ENCODE measurements at regions not wholly inside any gene's neighbourhood (a gene's known extent, or its start where the extent isn't known, plus 50 kb on each side); places are given as distances from the start of the nearest gene placed in this dataset.

- Histone ChIP-seq H3K4me1 (ENCODE audit: insufficient read depth) (no peaks in the 10 kb centered on the region), H3K36me3 (ENCODE audit: insufficient read depth) (no peaks in the 10 kb centered on the region), H3K4me3 (ENCODE audit: low read depth, low read length) (no peak overlapping the region), H3K27ac (ENCODE audit: low read depth) (no peak overlapping the region)
- 63% methylated on average over 7 of the region's 7 CpGs for WGBS
- no peak for DNase-seq (ENCODE audit: extremely low spot score)
These were observed 561.1 kb downstream of the EBF1 start for GRCh38 chr5:158538506-158539074.

DNA sequence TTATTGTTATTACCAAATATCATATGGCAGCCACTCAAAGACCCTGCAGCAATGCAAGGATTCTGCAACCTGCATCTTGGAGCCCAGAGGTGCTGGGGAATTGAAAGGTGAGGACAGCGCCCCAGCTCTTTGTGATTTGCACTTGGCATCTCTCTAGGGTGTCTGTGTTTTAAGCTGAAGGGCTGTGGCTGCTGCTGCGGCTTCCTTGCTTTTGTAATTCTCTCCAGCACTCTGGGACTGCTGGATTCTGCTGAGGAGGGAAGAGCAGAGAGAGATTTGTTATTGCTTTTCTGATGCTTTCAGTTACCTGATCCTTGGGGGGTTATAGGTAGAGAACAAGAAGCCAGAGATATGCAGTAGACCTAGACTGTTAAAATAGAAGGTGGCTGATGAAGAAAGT, 562.4 kb downstream of the EBF1 start:
- Histone ChIP-seq H3K27ac (ENCODE audit: low read depth) (no peak overlapping the region), H3K4me1 (ENCODE audit: insufficient read depth) (no peaks in the 10 kb centered on the region), H3K36me3 (ENCODE audit: insufficient read depth) (no peaks in the 10 kb centered on the region), H3K4me3 (ENCODE audit: low read depth, low read length) (no peak overlapping the region)
- no peak for DNase-seq (ENCODE audit: extremely low spot score)
- WGBS = 80% methylated on average over 2 of the region's 2 CpGs

DNA sequence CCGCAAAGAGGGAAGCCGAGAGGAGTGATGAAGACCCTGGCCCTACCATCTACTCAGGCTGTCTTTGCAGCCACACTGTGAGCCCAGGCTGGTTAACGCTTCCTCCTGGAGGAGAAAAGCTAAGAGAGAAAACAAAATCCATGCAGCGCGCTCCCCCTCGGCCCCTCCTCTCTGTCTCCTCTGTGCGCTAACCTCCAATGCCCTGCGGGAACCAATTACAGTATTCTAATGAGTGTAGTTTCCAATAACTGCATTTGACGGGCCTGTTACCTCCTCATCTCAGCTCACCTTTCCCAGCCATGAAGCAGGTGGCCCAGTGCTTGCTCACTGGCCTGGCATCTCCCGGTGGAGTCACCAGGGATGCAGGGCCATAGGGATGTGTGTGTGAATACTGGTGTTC, 565.5 kb downstream of the EBF1 start:
- DNase-seq (ENCODE audit: extremely low spot score) = no peak
- Histone ChIP-seq H3K4me1 (ENCODE audit: insufficient read depth) (no peaks in the 10 kb centered on the region), H3K27ac (ENCODE audit: low read depth) (no peak overlapping the region), H3K36me3 (ENCODE audit: insufficient read depth) (no peaks in the 10 kb centered on the region), H3K4me3 (ENCODE audit: low read depth, low read length) (no peak overlapping the region)
- 91% methylated on average over 10 of the region's 10 CpGs for WGBS

- no peak for DNase-seq (ENCODE audit: extremely low spot score)
- WGBS = 86% methylated on average over 5 of the region's 5 CpGs
- no peak overlapping the region for H3K4me3 ChIP-seq (ENCODE audit: low read depth, low read length)
- H3K36me3 ChIP-seq (ENCODE audit: insufficient read depth) = no peaks in the 10 kb centered on the region
- H3K4me1 ChIP-seq (ENCODE audit: insufficient read depth) = no peaks in the 10 kb centered on the region
- no peak overlapping the region for H3K27ac ChIP-seq (ENCODE audit: low read depth)
These were observed 567.0 kb downstream of the EBF1 start for GRCh38 chr5:158532739-158533138.

DNA sequence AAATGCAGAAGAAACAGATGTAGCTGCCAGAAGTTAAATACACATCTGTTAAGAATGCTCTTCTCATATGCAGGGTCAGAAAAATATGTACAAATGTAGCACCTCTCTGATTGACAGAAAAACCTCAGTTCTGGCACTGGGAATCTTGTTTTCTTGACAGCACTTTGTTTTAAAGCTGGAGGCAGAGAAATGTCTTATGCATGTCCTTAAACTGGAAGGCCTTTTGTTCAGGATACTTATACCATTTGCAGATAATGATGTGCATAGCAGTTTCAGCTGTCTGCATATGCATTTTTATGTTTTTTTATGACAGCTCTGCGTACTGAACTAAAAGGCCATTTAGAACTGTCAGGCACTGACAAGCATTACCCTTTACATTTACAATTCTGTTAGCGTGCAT, 567.9 kb downstream of the EBF1 start:
- 88% methylated on average over 2 of the region's 2 CpGs for WGBS
- Histone ChIP-seq H3K36me3 (ENCODE audit: insufficient read depth) (no peaks in the 10 kb centered on the region), H3K4me1 (ENCODE audit: insufficient read depth) (no peaks in the 10 kb centered on the region), H3K4me3 (ENCODE audit: low read depth, low read length) (no peak overlapping the region), H3K27ac (ENCODE audit: low read depth) (no peak overlapping the region)
- DNase-seq (ENCODE audit: extremely low spot score) = no peak

DNA sequence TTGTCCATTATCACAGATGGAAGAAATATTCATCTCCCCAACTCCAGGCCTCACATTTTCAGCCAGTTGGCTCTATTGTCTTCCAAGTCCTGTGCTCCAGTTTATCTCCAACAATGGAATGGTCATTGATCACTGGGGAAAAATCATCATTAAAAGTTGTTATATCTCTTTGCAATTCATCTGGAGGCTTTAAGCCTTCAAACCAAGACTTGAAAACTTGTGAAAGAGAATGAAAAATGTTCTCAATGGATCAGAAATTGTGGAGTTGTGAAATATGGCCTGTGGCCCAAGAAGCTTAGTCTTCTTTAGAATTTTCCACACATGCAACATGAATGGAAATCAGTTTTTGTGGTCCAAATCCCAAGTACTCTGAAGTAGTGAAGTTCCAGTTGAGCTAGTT, 569.6 kb downstream of the EBF1 start:
- Histone ChIP-seq H3K4me3 (ENCODE audit: low read depth, low read length) (no peak overlapping the region), H3K4me1 (ENCODE audit: insufficient read depth) (no peaks in the 10 kb centered on the region), H3K36me3 (ENCODE audit: insufficient read depth) (no peaks in the 10 kb centered on the region), H3K27ac (ENCODE audit: low read depth) (no peak overlapping the region)
- DNase-seq (ENCODE audit: extremely low spot score) = no peak

GRCh38 chr5:158529454-158529853, 570.3 kb downstream of the EBF1 start:
- H3K4me1 ChIP-seq (ENCODE audit: insufficient read depth) = no peaks in the 10 kb centered on the region
- H3K36me3 ChIP-seq (ENCODE audit: insufficient read depth) = no peaks in the 10 kb centered on the region
- H3K4me3 ChIP-seq (ENCODE audit: low read depth, low read length) = no peak overlapping the region
- no peak overlapping the region for H3K27ac ChIP-seq (ENCODE audit: low read depth)
- 87% methylated on average over 5 of the region's 5 CpGs for WGBS
- DNase-seq (ENCODE audit: extremely low spot score) = no peak

- WGBS = 82% methylated on average over 4 of the region's 4 CpGs
- Histone ChIP-seq H3K27ac (ENCODE audit: low read depth) (no peak overlapping the region), H3K36me3 (ENCODE audit: insufficient read depth) (no peaks in the 10 kb centered on the region), H3K4me3 (ENCODE audit: low read depth, low read length) (no peak overlapping the region), H3K4me1 (ENCODE audit: insufficient read depth) (no peaks in the 10 kb centered on the region)
- DNase-seq (ENCODE audit: extremely low spot score) = no peak
These were observed 574.1 kb downstream of the EBF1 start for GRCh38 chr5:158525663-158526062.

GRCh38 chr5:158524070-158524469, 575.6 kb downstream of the EBF1 start:
- H3K36me3 ChIP-seq (ENCODE audit: insufficient read depth) = no peaks in the 10 kb centered on the region
- H3K4me3 ChIP-seq (ENCODE audit: low read depth, low read length) = no peak overlapping the region
- no peaks in the 10 kb centered on the region for H3K4me1 ChIP-seq (ENCODE audit: insufficient read depth)
- H3K27ac ChIP-seq (ENCODE audit: low read depth) = no peak overlapping the region
- no peak for DNase-seq (ENCODE audit: extremely low spot score)

- no peaks in the 10 kb centered on the region for H3K4me1 ChIP-seq (ENCODE audit: insufficient read depth)
- H3K27ac ChIP-seq (ENCODE audit: low read depth) = no peak overlapping the region
- H3K36me3 ChIP-seq (ENCODE audit: insufficient read depth) = no peaks in the 10 kb centered on the region
- no peak for DNase-seq (ENCODE audit: extremely low spot score)
- WGBS = 24% methylated on average over 2 of the region's 2 CpGs
- no peak overlapping the region for H3K4me3 ChIP-seq (ENCODE audit: low read depth, low read length)
These were observed 576.9 kb downstream of the EBF1 start for GRCh38 chr5:158522776-158523175.

DNA sequence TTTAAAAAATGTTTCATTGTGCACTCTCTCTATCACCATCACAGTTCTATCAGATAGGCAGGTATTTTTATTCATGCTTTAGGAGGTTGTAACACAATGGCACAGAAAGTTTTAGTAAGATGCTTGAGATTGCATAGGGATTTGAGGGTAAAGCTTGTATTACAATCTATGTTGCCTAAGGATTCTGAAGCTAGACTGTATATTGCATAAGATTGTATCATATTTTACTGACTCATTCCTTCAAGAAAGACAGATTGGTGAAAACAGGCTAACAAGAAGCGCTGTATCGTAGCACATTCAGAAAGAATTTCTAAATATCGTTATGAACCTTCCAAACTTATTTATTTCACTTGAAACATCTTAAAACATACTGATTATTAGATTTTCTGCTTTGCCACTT, 577.7 kb downstream of the EBF1 start:
- DNase-seq (ENCODE audit: extremely low spot score) = no peak
- 83% methylated on average over 3 of the region's 3 CpGs for WGBS

GRCh38 chr5:158519433-158520021, 580.2 kb downstream of the EBF1 start:
- no peaks in the 10 kb centered on the region for H3K36me3 ChIP-seq (ENCODE audit: insufficient read depth)
- no peak overlapping the region for H3K4me3 ChIP-seq (ENCODE audit: low read depth, low read length)
- no peak for DNase-seq (ENCODE audit: extremely low spot score)
- H3K4me1 ChIP-seq (ENCODE audit: insufficient read depth) = no peaks in the 10 kb centered on the region
- 78% methylated on average over 3 of the region's 3 CpGs for WGBS
- H3K27ac ChIP-seq (ENCODE audit: low read depth) = no peak overlapping the region

More for the DNA sequence above, 577.7 kb downstream of the EBF1 start:
- Histone ChIP-seq H3K36me3 (ENCODE audit: insufficient read depth) (no peaks in the 10 kb centered on the region), H3K4me3 (ENCODE audit: low read depth, low read length) (no peak overlapping the region), H3K27ac (ENCODE audit: low read depth) (no peak overlapping the region), H3K4me1 (ENCODE audit: insufficient read depth) (no peaks in the 10 kb centered on the region)

DNA sequence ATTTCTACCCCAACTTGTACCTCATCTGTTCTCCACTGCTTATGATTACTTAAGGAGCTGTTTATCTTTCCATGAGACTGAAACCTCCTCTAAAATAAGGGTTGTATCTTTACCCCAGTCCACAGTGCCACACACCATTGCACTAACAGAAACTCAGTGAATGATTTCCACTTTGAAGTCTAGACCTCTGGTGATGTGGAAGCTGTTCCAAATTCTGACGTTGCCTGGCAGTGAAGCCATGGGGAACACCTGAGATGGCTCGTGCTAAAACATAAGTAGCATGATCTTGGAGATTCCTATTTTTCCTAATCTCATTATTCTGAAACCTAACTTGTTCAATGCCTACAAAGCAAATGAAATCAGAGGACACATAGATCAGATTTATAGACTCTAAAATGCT, 583.2 kb downstream of the EBF1 start:
- no peak overlapping the region for H3K4me3 ChIP-seq (ENCODE audit: low read depth, low read length)
- H3K36me3 ChIP-seq (ENCODE audit: insufficient read depth) = no peaks in the 10 kb centered on the region
- DNase-seq (ENCODE audit: extremely low spot score) = no peak
- no peaks in the 10 kb centered on the region for H3K4me1 ChIP-seq (ENCODE audit: insufficient read depth)
- WGBS = 70% methylated on average over 2 of the region's 2 CpGs
- H3K27ac ChIP-seq (ENCODE audit: low read depth) = no peak overlapping the region

- H3K36me3 ChIP-seq (ENCODE audit: insufficient read depth) = no peaks in the 10 kb centered on the region
- DNase-seq (ENCODE audit: extremely low spot score) = no peak
- no peaks in the 10 kb centered on the region for H3K4me1 ChIP-seq (ENCODE audit: insufficient read depth)
- 95% methylated on average over 3 of the region's 3 CpGs for WGBS
- H3K27ac ChIP-seq (ENCODE audit: low read depth) = no peak overlapping the region
- no peak overlapping the region for H3K4me3 ChIP-seq (ENCODE audit: low read depth, low read length)
These were observed 584.7 kb downstream of the EBF1 start for GRCh38 chr5:158514986-158515359.
